ENCODE measurements at regions not wholly inside any gene's neighbourhood (a gene's known extent, or its start where the extent isn't known, plus 50 kb on each side); places are given as distances from the start of the nearest gene placed in this dataset.

GRCh38 chr9:20290257-20290656, 332.0 kb downstream of the MLLT3 start:
- Histone ChIP-seq H3K9ac (ENCODE audit: insufficient read depth in 1 of 2, low read depth in 2 of 2, low read length in 2 of 2) (no peak overlapping the region), H3K4me3 (no peak overlapping the region), H2AFZ (ENCODE audit: low read depth, low read length) (no peak overlapping the region), H3K4me1 (replicated peaks in 1 of 2; ENCODE audit: control insufficient read depth in 2 of 2, insufficient read depth in 2 of 2, low read length in 2 of 2) (no peaks in the 10 kb centered on the region), H4K20me1 (replicated peaks; ENCODE audit: control insufficient read depth, insufficient read depth, low read length) (no peaks in the 10 kb centered on the region), H3K27me3 (ENCODE audit: control insufficient read depth in 2 of 2, insufficient read depth in 2 of 2, low read length in 2 of 2) (no peaks in the 10 kb centered on the region), H3K4me2 (ENCODE audit: insufficient read depth, low read length) (no peak overlapping the region), H3K27ac (ENCODE audit: extremely low read depth, low read depth, low read length) (no peak overlapping the region), H3K9me3 (replicated peaks; ENCODE audit: control insufficient read depth, insufficient read depth, low read depth, low read length) (no peaks in the 10 kb centered on the region), H3K79me2 (ENCODE audit: control insufficient read depth, insufficient read depth, low read length) (no peaks in the 10 kb centered on the region), H3K9me1 (ENCODE audit: control insufficient read depth, insufficient read depth, low read length) (no peaks in the 10 kb centered on the region), H3K36me3 (ENCODE audit: control insufficient read depth, insufficient read depth, low read length) (no peaks in the 10 kb centered on the region)
- FAIRE-seq (no peak), DNase-seq (ENCODE audit: extremely low read depth in 1 of 4, low spot score in 3 of 4) (no peak), ATAC-seq (no peak)
- BruUV-seq (replicated peaks) = no TSS peak
- WGBS (ENCODE audit: insufficient coverage, low coverage, missing lambda C conversion rate) = 0% methylated on average over 6 of the region's 6 CpGs
- intact Hi-C loops (cut with micrococcal nuclease) = no loop called here
- ChIA-PET CTCF (ENCODE audit: low intra/inter-chr PET ratio) (no interaction called here), POLR2A (no interaction called here)
- TF ChIP-seq PTRF (tag; IDR thresholded peaks at IDR 0.05) = no peak
- no peak for TF ChIP-seq ASH1L (IDR thresholded peaks at IDR 0.05; ENCODE audit: borderline replicate concordance, low read depth, partially characterized antibody)
- no peak for TF ChIP-seq MCM7 (IDR thresholded peaks at IDR 0.05)
- TF ChIP-seq ZNF133 (CRISPR knock-in tag; IDR thresholded peaks at IDR 0.05) = no peak
- no peak for TF ChIP-seq ZNF445 (CRISPR knock-in tag; IDR thresholded peaks at IDR 0.05; ENCODE audit: low read depth)
- TF ChIP-seq KAT8 (IDR thresholded peaks at IDR 0.05; ENCODE audit: low read depth) = no peak
- TF ChIP-seq, protein P1, sequence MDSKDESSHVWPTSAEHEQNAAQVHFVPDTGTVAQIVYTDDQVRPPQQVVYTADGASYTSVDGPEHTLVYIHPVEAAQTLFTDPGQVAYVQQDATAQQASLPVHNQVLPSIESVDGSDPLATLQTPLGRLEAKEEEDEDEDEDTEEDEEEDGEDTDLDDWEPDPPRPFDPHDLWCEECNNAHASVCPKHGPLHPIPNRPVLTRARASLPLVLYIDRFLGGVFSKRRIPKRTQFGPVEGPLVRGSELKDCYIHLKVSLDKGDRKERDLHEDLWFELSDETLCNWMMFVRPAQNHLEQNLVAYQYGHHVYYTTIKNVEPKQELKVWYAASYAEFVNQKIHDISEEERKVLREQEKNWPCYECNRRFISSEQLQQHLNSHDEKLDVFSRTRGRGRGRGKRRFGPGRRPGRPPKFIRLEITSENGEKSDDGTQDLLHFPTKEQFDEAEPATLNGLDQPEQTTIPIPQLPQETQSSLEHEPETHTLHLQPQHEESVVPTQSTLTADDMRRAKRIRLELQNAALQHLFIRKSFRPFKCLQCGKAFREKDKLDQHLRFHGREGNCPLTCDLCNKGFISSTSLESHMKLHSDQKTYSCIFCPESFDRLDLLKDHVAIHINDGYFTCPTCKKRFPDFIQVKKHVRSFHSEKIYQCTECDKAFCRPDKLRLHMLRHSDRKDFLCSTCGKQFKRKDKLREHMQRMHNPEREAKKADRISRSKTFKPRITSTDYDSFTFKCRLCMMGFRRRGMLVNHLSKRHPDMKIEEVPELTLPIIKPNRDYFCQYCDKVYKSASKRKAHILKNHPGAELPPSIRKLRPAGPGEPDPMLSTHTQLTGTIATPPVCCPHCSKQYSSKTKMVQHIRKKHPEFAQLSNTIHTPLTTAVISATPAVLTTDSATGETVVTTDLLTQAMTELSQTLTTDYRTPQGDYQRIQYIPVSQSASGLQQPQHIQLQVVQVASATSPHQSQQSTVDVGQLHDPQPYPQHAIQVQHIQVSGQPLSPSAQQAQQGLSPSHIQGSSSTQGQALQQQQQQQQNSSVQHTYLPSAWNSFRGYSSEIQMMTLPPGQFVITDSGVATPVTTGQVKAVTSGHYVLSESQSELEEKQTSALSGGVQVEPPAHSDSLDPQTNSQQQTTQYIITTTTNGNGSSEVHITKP (IDR thresholded peaks at IDR 0.05; ENCODE audit: partially characterized antibody) = no peak
- in situ Hi-C loops (cut with MboI) = no loop called here
